Stimulated activated CD4-positive, alpha-beta T cell treated with anti-CD3 and anti-CD28 coated beads, Interleukin-12 subunit alpha, Interleukin-12 subunit beta, amount 100 ng/mL, for 48 hours (primary cell): ENCODE measurements at regions not wholly inside any gene's neighbourhood (a gene's known extent, or its start where the extent isn't known, plus 50 kb on each side); places are given as distances from the start of the nearest gene placed in this dataset.
"Not testable (repeated sequence)": the region's sequence is repeated elsewhere in the genome, so short reads cannot be mapped to it uniquely, and the experiment has no call there.

Experiments used
- DNase-seq, 3 donors: peaks; one replicate each; pipeline ENCODE4 v3.0.0-alpha.2; 2020; ENCODE audit warnings: low read depth in 2 of 3, low spot score in 1 of 3

DNA sequence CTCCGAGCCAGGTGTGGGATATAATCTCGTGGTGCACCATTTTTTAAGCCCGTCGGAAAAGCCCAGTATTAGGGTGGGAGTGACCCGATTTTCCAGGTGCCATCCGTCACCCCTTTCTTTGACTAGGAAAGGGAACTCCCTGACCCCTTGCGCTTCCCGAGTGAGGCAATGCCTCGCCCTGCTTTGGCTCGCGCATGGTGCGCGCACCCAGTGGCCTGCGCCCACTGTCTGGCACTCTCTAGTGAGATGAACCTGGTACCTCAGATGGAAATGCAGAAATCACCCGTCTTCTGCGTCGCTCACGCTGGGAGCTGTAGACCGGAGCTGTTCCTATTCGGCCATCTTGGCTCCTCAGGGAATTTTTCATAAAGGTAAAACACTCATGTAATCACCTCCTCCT, 63.9 kb downstream of the RWDD3 start:
- DNase-seq, result not testable (repeated sequence)

DNA sequence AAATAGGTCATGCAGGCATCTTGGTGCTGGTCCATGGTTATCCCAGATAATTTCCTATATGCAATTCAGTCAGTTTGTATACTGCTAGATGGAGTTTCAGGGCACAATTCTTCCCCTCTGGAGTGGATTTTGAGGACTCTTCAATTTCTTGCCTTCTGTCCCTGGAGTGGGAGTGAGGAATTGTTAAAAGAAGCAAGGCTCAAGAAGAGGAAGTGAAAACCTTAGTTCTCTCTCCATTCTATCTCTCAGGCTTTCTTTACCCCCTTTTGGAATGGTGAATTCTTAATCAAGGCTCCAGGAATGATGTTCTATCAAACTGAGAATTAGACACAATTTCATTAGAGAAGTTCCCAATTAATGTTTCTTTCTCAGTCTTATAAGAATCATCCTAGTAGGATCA, 67.1 kb downstream of the RWDD3 start:
- DNase-seq, result no peak

DNA sequence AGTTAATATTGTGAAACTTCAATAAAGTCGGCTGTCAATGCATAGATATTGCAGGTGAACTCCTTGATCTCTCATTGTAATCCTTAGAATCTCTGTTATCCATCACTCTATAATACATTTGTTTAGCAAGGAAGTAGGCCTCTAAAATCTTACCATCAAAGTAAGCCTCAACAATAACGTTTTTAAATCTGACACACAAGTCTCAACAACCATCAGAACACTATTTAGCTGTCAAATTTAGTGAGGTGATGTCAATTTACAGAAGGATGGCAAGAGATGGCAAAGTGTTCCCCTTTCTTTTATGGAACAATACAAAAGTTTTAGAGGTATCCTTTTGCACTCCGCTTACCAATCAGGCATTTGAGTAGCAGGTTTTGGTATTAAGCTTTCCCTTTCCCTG, 67.6 kb downstream of the RWDD3 start:
- no peak for DNase-seq

DNA sequence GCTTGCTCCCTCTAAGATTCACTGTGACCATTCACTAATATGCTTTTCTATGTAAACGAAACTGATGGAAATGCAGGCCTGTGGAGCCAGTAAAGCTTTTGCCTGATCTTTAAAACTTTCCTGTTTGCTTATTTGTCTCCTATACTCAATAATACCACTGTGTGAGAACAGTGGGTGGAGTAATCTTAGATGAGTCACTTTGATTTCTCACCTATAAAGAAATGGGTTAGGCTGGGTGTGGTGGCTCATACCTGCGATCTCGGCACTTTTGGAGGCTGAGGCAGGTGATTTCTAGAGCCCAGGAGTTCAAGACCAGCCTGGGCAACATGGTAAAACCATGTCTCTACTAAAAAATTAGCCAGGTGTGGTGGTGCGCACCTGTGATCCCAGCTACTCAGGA, 70.8 kb downstream of the RWDD3 start:
- no peak for DNase-seq

DNA sequence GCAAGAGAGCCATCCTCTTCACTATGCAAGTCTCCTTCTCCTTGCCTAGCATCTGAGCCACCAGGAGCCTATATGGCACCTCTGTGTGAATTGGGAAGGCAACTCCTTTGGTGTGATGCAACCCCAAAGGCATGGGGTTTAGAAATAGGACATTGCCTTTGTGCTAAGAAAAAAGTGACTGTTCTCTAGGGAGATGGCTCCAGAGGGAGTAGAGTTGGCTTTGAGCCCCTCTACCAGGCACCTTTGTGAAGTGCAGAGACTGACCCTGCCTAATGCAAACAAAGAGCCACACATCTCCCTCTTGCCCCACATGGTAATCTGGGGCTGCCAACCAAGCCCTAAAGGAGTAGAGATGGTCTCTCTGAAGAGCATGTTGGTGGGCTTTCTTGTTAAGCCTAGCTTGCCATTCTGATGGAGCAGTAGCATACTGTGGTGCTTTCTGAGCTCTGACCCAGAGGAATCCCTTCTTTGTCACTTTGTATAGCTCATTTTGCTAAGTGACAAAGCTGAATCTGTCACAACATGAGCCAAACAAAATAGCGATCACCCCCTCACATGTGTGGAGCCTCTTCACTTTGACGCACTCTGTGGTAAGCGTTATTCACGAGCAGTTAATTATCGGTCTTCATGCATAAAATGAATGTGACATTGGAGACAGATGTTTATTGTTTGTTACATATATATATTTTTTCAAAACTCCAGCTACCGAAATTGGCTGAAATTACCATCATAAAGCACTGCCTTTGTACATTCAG, 74.4 kb downstream of the RWDD3 start:
- no peak for DNase-seq

DNA sequence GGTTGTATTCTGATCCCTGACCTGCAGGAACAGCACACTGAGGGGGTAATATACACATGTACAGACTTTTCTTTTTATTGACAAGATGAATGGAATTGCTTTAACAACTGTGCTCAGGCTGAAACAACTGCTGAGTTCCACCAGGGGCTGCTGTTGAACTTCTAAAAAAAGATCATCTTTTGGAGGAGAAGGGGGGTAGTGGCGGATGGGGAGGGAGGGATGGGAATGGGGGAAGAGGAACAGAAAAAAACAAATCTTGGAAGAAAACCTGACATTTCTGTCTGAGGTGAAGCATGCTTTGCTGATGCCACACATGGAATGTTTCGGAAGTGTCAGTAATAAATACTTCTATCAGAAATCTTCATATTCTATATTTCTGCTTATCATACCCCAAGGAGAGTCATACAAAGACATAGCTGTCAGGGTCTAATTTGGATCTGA, 75.0 kb downstream of the RWDD3 start:
- DNase-seq, result no peak

DNA sequence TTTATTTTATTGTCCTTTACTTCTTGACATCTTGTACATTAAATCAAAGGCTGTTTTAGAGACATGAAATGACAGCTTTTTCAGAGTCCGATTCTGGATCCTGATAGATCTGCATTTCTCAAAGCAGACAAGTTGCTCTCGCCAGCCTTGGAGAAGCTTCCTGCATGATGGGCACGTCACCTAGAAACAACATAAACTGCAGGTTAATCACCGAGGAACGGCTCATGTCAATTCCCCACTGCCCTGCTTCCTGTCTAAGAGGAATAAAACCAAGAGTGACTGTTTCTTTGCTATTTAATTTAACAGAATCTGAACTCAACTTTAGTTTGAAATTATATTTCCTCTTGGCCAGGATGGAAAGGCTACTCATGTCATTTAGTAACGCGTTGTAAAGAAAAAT, 77.0 kb downstream of the RWDD3 start:
- DNase-seq, result no peak

DNA sequence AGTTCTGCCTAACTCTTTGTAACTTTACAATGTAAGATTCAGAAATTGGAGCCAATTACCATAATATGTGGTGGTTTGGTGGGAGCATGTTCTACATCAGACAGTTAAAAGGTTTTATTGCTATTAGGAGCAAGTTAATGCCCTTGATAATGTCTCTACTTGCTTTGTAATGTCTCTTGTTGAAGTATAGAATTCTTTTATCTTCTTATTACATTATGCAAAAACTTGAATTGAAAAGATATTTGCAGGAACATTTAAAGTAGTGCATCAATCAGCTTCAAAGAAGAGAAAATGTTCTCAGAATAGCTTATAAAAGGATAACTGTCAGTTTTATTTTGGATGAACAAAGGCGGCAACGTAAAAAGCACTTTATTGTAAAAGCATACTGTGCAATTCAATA, 77.8 kb downstream of the RWDD3 start:
- DNase-seq, result no peak

DNA sequence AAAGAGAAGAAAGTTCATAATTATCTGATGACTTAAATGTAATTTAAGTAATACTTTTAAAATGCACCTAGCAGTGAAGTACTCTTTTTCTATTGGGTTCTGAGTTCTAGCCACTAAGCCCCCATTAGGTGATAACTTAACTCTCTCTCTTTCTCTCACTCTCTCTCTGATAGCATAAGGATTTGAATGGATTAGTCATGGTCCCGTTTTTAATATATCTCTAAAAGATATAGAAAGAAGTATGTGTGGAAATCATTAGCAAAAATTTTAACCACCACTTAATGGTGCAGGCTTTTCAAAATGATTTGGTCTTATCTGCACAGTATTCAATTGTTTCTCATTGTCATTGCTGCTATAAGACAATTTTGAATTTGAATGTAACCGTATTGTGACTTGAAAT, 78.2 kb downstream of the RWDD3 start:
- no peak for DNase-seq

DNA sequence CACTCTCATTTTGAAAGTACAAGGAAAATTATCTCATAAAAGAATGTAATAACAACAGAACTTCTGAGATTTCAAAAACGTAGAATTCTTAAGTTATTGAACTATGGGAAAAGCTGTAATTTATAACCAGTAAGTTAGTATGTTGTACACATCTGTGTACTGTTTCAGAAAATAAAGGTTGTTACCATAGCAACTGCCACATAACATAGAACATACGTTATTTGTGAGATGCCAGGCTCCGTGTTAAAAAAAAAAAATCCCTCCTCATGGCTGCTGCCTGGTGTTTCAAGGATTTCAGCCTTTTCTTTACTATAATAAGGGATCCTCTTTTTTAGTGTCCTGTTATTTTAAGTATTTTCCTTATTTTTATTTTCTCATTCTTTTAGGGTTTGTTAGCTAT, 79.5 kb downstream of the RWDD3 start:
- DNase-seq, result no peak

DNA sequence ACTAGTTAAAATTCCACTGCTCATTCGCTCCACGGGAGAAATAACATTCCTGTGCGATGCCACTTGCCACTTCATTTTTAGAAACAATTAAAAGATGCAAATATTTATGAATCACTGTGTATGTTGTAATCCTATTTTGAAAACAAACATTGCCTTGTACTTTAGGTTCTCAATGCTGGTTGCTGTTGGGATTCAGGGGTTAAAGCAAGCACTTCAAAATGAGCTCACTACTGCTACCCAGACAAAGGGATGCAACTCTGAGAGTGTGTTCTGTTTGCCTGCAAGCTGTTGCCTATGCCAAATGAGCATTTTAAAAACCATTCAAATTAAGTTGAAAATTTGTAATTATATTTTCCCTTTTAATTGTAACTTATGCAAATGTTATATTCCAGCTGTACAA, 87.5 kb downstream of the RWDD3 start:
- no peak for DNase-seq

DNA sequence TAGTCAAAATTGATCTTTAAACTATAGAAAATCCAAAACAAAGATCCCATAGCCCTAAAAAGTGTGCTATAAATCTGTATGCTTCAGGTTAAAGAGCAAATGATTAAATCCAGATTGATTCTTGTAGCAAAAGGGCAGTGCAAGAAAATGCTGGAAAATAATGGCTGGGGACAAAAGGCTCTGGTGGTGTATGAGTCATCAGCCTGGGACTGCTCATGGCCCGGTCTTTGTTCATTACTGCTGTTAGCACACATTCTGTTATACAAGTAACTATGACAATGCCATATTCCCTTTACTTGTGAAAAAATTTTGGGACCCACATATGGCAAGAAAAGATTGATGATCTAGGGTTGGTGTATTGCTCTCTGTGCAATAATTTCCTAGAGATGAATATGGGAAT, 89.1 kb downstream of the RWDD3 start:
- no peak for DNase-seq

DNA sequence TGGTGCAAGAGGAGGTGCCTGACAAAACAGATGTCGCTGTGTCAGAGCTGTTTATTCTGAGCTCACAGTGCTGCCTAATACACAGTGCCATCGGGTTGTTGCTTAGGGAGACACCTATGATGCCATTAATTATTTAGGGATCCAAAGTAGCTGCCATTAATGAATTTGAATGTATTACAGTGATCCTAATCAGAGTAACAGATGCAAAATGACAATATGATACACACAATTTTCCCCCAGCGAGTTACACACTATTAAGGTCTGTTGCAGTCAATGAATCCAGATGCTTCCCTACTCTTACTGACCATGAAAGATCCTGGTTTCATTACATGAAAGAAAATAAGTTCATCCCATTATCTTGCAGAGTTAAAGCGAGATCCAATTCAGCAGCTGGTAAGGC, 91.3 kb downstream of the RWDD3 start:
- DNase-seq, result no peak

DNA sequence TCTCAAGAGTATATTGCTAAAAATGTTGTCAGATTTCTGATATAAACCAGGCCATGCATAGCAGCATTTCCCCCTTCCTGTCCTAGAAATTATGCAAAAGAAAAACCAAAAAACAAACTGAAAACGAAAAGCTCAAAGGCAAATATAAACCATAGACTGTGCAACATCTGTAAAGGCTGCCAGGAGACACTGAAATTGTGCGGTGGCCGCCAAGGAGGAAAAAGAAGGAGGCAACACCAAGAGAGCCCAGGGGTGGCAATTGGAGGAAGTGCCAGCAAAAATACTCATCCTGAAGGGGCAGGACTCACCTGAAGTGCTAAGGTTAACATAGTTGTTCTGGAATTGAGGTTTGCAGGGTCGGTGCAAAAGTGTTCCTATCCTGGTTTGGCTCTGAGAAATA, 92.0 kb downstream of the RWDD3 start:
- DNase-seq, result no peak

DNA sequence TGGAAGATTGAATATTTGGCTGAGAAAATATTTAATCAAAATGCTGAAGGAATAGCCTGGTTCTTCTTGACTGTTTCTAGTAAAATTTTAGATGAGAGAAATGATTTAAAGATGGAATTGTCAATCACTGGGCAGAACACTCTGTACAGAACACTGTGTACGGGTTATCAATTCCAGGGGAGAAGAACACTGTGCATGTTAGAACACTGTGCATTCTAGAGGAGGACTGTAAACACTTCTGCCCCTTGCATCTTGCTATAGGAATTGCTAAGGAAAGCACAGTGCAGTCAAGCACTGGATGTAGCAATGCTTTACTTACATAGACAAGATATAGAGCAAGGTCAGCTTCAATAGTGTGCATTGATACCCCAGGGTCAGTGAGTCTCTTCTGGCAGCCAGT, 98.7 kb downstream of the RWDD3 start:
- DNase-seq, result no peak

DNA sequence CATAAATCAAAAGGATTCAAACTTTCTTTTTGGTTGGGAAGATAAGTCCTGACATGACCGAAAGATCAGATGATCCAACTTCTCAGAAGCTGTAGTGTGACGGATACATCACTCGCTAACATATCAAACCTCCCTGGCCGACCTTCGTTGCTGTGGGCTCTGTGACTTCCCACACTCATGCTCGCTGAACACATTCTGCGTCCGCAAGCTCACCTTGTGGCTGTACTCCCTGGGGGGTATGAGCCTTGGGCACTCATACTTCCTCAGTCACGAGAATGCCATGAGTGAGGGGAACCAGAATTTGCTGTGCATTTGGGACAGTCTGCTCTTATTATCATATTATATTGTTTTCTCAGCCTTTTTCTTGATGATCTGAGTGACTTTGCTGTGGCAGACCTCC, 105.4 kb downstream of the RWDD3 start:
- no peak for DNase-seq

DNA sequence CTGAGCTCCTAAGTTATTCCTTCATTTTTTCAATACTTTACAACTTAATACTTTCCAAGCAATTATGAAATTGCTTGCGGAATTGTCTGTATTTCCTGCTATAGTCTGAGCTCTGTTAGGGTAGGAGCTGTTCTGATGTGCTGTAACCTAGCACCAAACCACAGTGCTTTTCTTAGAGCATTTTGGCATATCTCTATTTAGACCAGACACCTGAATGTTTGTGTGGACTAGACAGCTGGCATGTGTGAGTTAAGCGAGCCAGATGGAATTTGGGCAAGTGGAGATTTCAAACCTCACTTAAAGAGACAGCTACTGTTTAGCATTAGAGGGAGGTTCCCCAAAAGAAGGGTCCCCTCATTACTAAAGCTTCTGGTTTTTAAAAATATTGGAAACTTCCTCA, 106.1 kb downstream of the RWDD3 start:
- DNase-seq, result no peak

DNA sequence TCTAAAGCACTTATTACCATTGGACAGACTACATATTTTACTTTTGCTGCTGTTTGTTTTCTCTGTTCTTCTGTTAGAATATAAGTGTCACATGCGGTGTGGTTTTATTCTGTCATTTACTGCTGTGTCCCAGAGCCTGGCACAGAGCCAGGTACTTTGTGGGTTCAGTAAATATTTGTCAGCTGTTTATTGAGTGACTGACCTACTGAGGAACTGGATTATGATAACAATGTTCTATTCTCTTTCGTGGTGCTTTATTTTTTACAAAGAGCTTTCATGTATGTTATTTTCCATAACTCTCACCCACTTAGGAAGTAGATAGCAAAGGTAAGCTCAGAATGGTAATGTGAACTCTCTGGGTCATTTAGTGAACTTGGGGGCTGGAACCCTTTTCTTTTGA, 118.8 kb downstream of the RWDD3 start:
- DNase-seq, result no peak

DNA sequence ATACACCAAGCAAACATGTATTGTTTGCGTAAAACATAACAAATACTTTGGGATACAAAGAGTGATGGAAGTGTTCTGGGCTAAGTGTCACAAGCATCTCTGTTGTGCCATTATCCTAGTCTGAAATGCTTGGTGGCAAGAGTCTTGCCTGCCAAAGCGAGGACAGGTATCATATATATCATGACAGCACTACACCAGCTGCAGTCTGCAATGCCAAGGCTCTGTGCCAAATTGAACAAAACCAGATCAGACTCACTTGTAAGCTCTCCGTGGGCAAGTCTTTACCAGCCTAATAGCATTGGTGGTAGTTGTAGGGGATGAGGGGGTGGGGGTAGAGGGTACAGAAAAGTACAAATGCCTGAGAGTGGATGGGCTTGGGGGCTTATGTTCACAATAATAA, 119.2 kb downstream of the RWDD3 start:
- DNase-seq, result no peak

DNA sequence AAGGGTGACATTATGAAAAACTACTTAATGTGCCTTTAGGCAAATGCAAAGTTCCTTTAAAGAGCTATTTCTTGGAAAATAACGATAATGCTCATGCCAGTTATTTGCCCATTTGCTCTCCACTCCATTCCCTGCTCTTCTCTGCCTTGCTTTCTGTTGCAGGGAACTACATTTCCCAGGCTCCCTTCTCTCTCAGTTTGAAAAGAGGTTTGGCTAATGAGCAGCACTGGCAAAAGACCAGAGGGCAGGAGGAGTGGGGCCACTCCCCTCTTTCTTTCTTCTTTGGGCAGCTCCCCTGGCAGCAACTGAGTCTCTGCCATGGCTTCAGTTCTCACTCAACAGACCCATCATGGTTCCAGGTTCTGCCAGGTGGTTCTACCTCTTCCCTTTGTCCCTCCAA, 130.5 kb downstream of the RWDD3 start:
- DNase-seq, result no peak

DNA sequence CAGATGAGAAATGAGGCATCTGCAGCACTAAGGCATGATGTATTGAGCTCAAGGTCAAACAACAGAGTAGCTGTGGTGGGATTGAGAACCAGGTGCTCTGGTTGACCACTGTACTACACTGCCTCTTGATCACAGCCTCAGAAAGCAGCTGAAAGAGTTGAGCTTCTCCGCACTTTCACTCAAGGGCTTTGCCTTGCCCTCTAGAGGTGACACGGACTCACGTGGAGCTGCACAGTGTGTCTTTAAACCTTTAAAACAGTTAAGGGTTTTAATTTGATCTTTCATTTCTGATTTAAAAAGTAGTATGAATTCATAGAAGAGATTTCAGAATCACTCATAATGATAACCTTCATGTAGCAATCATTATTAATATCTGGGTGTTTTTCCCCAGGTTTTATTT, 132.5 kb downstream of the RWDD3 start:
- DNase-seq, result no peak

DNA sequence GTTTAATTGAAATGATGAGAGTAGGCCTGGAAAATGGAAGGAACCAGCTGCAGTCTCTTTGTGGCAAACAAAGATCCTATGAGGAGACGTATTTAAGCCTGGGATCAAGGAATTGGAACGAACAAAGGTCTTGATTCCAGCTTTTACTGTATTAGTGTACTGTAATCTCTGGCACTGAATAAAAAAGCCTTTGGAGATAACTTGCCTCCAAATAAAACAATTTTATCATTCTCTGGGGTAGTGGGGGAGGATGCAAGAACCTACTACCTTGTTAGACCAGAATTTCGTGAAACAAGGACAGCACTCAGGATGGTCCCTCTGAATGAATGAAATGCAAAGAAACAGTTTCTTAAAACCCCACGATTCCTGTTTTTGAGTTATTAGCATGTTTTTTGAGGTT, 134.2 kb downstream of the RWDD3 start:
- no peak for DNase-seq

DNA sequence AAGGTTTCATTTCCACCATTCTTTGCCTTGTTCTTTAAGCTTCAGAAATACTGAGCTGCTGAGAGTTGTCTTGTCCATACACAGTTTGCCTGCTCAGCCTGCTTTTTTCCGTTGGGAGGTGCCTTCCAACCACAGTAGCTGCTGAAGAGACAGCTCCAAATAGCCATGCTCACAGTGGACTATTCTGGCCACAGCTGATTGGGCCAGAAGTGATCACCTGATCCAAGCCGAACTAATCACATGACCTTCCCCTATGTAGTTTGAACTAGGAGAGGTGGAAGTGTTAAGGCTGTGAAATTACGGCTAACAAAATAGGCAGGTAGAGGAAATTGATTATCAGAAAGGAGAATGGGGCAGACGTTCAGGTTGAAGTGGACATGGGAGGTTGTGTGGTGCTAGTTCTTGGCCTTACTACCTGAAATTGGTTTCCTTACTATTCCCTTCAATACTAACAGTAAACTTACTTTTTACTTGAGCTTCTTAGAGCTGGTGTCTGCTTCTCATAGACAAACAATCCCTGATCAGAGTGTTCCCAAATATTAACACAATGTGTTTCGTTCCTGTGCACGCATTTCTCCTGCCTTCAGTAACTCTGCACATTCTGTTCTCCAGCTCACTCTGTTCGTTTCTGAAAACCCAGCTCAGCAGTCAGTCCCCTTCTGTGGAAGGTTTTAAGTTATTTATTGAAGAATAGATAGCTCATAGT, 136.1 kb downstream of the RWDD3 start:
- no peak for DNase-seq
